ENCODE measurements at regions not wholly inside any gene's neighbourhood (a gene's known extent, or its start where the extent isn't known, plus 50 kb on each side); places are given as distances from the start of the nearest gene placed in this dataset.

GRCh38 chr5:165184183-165184582 is 1678.8 kb downstream of the MAT2B start:
- TF ChIP-seq CTCF (IDR thresholded peaks at IDR 0.05; ENCODE audit: insufficient read depth, low read length, poor library complexity, severe bottlenecking) (no peak), EZH2phosphoT487 (conservative IDR thresholded peaks at IDR 0.05; ENCODE audit: low read length) (no peak)

Data from SU-DHL-6 (cell line).